ENCODE measurements at regions not wholly inside any gene's neighbourhood (a gene's known extent, or its start where the extent isn't known, plus 50 kb on each side); places are given as distances from the start of the nearest gene placed in this dataset.

- Histone ChIP-seq H4K20me1 (replicated peaks; ENCODE audit: control insufficient read depth, extremely low read depth, insufficient read depth, low read length) (no peaks in the 10 kb centered on the region), H3K79me2 (ENCODE audit: control insufficient read depth, insufficient read depth, low read length) (no peaks in the 10 kb centered on the region), H3K4me2 (ENCODE audit: insufficient read depth, low read length) (no peak overlapping the region), H3K4me1 (ENCODE audit: control insufficient read depth, extremely low read depth, insufficient read depth, low read length) (no peaks in the 10 kb centered on the region), H3K4me3 (replicated peaks in 1 of 3; ENCODE audit: insufficient read depth in 1 of 3, low read depth in 1 of 3, low read length in 3 of 3) (no peak overlapping the region), H2AFZ (ENCODE audit: low read depth, low read length) (no peak overlapping the region), H3K27me3 (ENCODE audit: control insufficient read depth in 2 of 2, insufficient read depth in 2 of 2, low read length in 2 of 2) (peaks cover 2 to 11% of the 10 kb centered on the region in 2 experiments), H3K9me3 (replicated peaks; ENCODE audit: control insufficient read depth, insufficient read depth, low read length) (no peaks in the 10 kb centered on the region), H3K9me1 (replicated peaks; ENCODE audit: control insufficient read depth, extremely low read depth, insufficient read depth, low read length) (no peaks in the 10 kb centered on the region), H3K36me3 (ENCODE audit: control insufficient read depth in 2 of 2, extremely low read depth in 1 of 2, insufficient read depth in 2 of 2, low read length in 2 of 2) (no peaks in the 10 kb centered on the region), H3K27ac (ENCODE audit: insufficient read depth, low read depth, low read length) (no peak overlapping the region), H3K9ac (replicated peaks; ENCODE audit: extremely low read depth, insufficient read depth, low read length) (no peak overlapping the region)
- dilution Hi-C loops (cut with MboI; ENCODE audit: extremely low pct_ligation_motif_present, low sequenced_read_pairs) (no loop called here), intact Hi-C loops (cut with micrococcal nuclease) (no loop called here)
- POLR2A ChIA-PET = no interaction called here
- DNase-seq (ENCODE audit: low read depth, low spot score) (no peak), FAIRE-seq (no peak)
- no TSS peak for BruUV-seq (replicated peaks)
- TF ChIP-seq CTCF (IDR thresholded peaks at IDR 0.05; ENCODE audit: extremely low read depth in 1 of 2, insufficient read depth in 1 of 2, low read depth in 1 of 2, low read length in 2 of 2) = no peak
- no peak for TF ChIP-seq GATA2 (IDR thresholded peaks at IDR 0.05; ENCODE audit: insufficient read depth, insufficient read length, low read depth, low read length)
- no peak for TF ChIP-seq POLR2AphosphoS5 (IDR thresholded peaks at IDR 0.05; ENCODE audit: insufficient read depth, low read depth, low read length)
- no peak for TF ChIP-seq FOS (IDR thresholded peaks at IDR 0.05; ENCODE audit: borderline replicate concordance, insufficient read depth, low read length)
- TF ChIP-seq POLR2A (IDR thresholded peaks at IDR 0.05; ENCODE audit: low read depth, low read length) = no peak
- no peak for TF ChIP-seq MAX (IDR thresholded peaks at IDR 0.05; ENCODE audit: insufficient read depth, insufficient read length)
- TF ChIP-seq EZH2 (IDR thresholded peaks at IDR 0.05; ENCODE audit: borderline replicate concordance, low read depth, low read length, severe bottlenecking) = no peak
- TF ChIP-seq MYC (IDR thresholded peaks at IDR 0.05; ENCODE audit: low read depth, low read length) = no peak
- no peak for TF ChIP-seq JUN (IDR thresholded peaks at IDR 0.05; ENCODE audit: borderline replicate concordance, insufficient read depth, insufficient read length, low read depth)
- CTCF ChIA-PET = no interaction called here
These were observed 54.3 kb upstream of the CREB3L1 start for GRCh38 chr11:46223252-46223513.

Measured in endothelial cell of umbilical vein (primary cell).